ENCODE measurements at regions not wholly inside any gene's neighbourhood (a gene's known extent, or its start where the extent isn't known, plus 50 kb on each side); places are given as distances from the start of the nearest gene placed in this dataset.

DNA sequence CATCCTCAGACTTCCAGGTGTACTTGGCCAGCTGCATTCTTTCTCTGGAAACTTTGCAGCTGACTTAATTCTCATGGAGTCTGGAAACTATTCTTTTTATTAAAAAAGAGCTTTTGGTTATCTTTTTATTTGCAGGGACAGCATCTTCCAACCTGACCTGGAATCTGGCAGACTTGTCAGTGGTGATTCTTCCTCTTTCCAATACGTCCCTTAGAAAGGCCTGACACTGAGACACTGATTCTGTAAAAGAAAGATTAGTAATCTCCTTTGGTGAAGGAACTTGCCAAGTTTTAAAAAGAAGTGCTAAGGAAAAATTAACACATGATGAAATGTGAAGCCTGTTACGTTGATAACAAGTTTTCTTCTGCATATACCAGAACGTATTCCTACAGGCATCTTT, 440.9 kb upstream of the RAG2 start:
- H3K4me2 ChIP-seq (replicated peaks; ENCODE audit: extremely low read depth, low read length, poor library complexity, severe bottlenecking) = no peak overlapping the region
- no peaks in the 10 kb centered on the region for H3K79me2 ChIP-seq (ENCODE audit: insufficient read depth, low read length)
- H3K4me1 ChIP-seq (ENCODE audit: control insufficient read depth in 1 of 2, insufficient read depth in 2 of 2, low read length in 2 of 2) = no peaks in the 10 kb centered on the region
- H3K9me3 ChIP-seq (replicated peaks in 1 of 2; ENCODE audit: control insufficient read depth in 1 of 2, insufficient read depth in 1 of 2, low read length in 2 of 2) = peaks cover 0 to 3% of the 10 kb centered on the region in 2 donors
- H3K36me3 ChIP-seq (replicated peaks in 1 of 2; ENCODE audit: control insufficient read depth in 1 of 2, insufficient read depth in 2 of 2, low read length in 2 of 2) = no peaks in the 10 kb centered on the region
- TF ChIP-seq, protein P1, sequence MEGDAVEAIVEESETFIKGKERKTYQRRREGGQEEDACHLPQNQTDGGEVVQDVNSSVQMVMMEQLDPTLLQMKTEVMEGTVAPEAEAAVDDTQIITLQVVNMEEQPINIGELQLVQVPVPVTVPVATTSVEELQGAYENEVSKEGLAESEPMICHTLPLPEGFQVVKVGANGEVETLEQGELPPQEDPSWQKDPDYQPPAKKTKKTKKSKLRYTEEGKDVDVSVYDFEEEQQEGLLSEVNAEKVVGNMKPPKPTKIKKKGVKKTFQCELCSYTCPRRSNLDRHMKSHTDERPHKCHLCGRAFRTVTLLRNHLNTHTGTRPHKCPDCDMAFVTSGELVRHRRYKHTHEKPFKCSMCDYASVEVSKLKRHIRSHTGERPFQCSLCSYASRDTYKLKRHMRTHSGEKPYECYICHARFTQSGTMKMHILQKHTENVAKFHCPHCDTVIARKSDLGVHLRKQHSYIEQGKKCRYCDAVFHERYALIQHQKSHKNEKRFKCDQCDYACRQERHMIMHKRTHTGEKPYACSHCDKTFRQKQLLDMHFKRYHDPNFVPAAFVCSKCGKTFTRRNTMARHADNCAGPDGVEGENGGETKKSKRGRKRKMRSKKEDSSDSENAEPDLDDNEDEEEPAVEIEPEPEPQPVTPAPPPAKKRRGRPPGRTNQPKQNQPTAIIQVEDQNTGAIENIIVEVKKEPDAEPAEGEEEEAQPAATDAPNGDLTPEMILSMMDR (IDR thresholded peaks at IDR 0.05) = no peak
- no peaks in the 10 kb centered on the region for H3K27me3 ChIP-seq (ENCODE audit: control insufficient read depth in 2 of 2, insufficient read depth in 2 of 2, low read length in 2 of 2)
- H3K9ac ChIP-seq (ENCODE audit: insufficient read depth, low read length, poor library complexity, severe bottlenecking) = no peak overlapping the region
- intact Hi-C loops (cut with micrococcal nuclease) = no loop called here
- DNase-seq = no peak
- Mint-ChIP-seq H3K27me3 (ENCODE audit: low read depth in 3 of 3) (no peaks in the 10 kb centered on the region), H3K4me3 (no peak overlapping the region), H3K9me3 (peaks cover 0 to 11% (median 0%) of the 10 kb centered on the region in 7 donors), H3K27ac (no peak overlapping the region), H3K4me1 (no peaks in the 10 kb centered on the region), H3K36me3 (no peaks in the 10 kb centered on the region)
- H3K27ac ChIP-seq (ENCODE audit: low read depth in 1 of 2, low read length in 2 of 2) = no peak overlapping the region
- WGBS (ENCODE audit: insufficient coverage) = no CpG with 5 or more reads among the region's 3 CpGs
- no peak overlapping the region for H3K4me3 ChIP-seq (replicated peaks in 1 of 3; ENCODE audit: low read depth in 2 of 3, low read length in 3 of 3)
- H2AFZ ChIP-seq (ENCODE audit: insufficient read depth, low read depth, low read length, poor library complexity, severe bottlenecking) = no peak overlapping the region
- H4K20me1 ChIP-seq (ENCODE audit: insufficient read depth, low read length) = no peaks in the 10 kb centered on the region

DNA sequence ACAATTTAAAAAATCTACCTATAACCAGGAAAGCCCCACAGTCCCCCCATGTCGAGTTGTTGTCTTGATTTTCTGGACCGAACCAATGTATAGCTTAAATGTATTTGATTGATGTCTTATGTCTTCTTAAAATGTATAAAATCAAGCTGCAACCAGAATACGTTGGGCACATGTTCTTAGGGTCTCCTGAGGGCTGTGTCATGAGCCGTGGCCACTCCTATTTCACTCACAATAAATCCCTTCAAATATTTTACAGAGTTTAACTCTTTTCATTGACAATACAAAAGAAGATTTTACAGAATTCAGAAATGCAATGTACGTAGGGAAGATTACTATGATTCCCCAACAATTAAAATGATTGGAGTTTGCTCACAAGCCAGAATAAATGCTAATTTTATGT, 428.7 kb upstream of the RAG2 start:
- Histone ChIP-seq H3K4me3 (replicated peaks in 1 of 3; ENCODE audit: low read depth in 2 of 3, low read length in 3 of 3) (no peak overlapping the region), H4K20me1 (ENCODE audit: insufficient read depth, low read length) (no peaks in the 10 kb centered on the region), H3K27me3 (ENCODE audit: control insufficient read depth in 2 of 2, insufficient read depth in 2 of 2, low read length in 2 of 2) (no peaks in the 10 kb centered on the region), H3K4me2 (replicated peaks; ENCODE audit: extremely low read depth, low read length, poor library complexity, severe bottlenecking) (no peak overlapping the region), H2AFZ (ENCODE audit: insufficient read depth, low read depth, low read length, poor library complexity, severe bottlenecking) (no peak overlapping the region), H3K9me3 (replicated peaks in 1 of 2; ENCODE audit: control insufficient read depth in 1 of 2, insufficient read depth in 1 of 2, low read length in 2 of 2) (peaks cover 0 to 3% of the 10 kb centered on the region in 2 donors), H3K27ac (ENCODE audit: low read depth in 1 of 2, low read length in 2 of 2) (no peak overlapping the region), H3K4me1 (ENCODE audit: control insufficient read depth in 1 of 2, insufficient read depth in 2 of 2, low read length in 2 of 2) (no peaks in the 10 kb centered on the region), H3K9ac (ENCODE audit: insufficient read depth, low read length, poor library complexity, severe bottlenecking) (no peak overlapping the region), H3K36me3 (replicated peaks in 1 of 2; ENCODE audit: control insufficient read depth in 1 of 2, insufficient read depth in 2 of 2, low read length in 2 of 2) (no peaks in the 10 kb centered on the region), H3K79me2 (ENCODE audit: insufficient read depth, low read length) (no peaks in the 10 kb centered on the region)
- Mint-ChIP-seq H3K4me1 (no peaks in the 10 kb centered on the region), H3K27ac (no peak overlapping the region), H3K27me3 (ENCODE audit: low read depth in 3 of 3) (no peaks in the 10 kb centered on the region), H3K4me3 (no peak overlapping the region), H3K36me3 (no peaks in the 10 kb centered on the region), H3K9me3 (peaks cover 0 to 10% (median 4%) of the 10 kb centered on the region in 7 donors)
- TF ChIP-seq, protein P1 (IDR thresholded peaks at IDR 0.05) = no peak
- no CpG with 5 or more reads among the region's 5 CpGs for WGBS (ENCODE audit: insufficient coverage)
- intact Hi-C loops (cut with micrococcal nuclease) = no loop called here
- no peak for DNase-seq
